ENCODE measurements at regions not wholly inside any gene's neighbourhood (a gene's known extent, or its start where the extent isn't known, plus 50 kb on each side); places are given as distances from the start of the nearest gene placed in this dataset.

- DNase-seq (ENCODE audit: low spot score) (no peak), ATAC-seq (no peak)
- TF ChIP-seq POLR2AphosphoS5 (IDR thresholded peaks at IDR 0.05; ENCODE audit: low read depth), result no peak
- TF ChIP-seq REST (IDR thresholded peaks at IDR 0.05; ENCODE audit: unreplicated experiment), result no peak
- TF ChIP-seq EZH2phosphoT487 (IDR thresholded peaks at IDR 0.05; ENCODE audit: unreplicated experiment), result no peak
- TF ChIP-seq JUNB (IDR thresholded peaks at IDR 0.05; ENCODE audit: unreplicated experiment), result no peak
- TF ChIP-seq ZNF331 (CRISPR knock-in tag; IDR thresholded peaks at IDR 0.05; ENCODE audit: low read depth), result no peak
- no peak for TF ChIP-seq EZH2 (IDR thresholded peaks at IDR 0.05; ENCODE audit: low read depth, unreplicated experiment)
- no peak for TF ChIP-seq STAT1 (IDR thresholded peaks at IDR 0.05; ENCODE audit: unreplicated experiment)
- no peak overlapping the region for H2AFZ ChIP-seq
- no peaks in the 10 kb centered on the region for H3K9me2 ChIP-seq (ENCODE audit: insufficient read depth)
- H3K4me3 ChIP-seq, result no peak overlapping the region
- Mint-ChIP-seq H3K27ac (no peak overlapping the region), H3K4me1 (no peaks in the 10 kb centered on the region), H3K4me3 (no peak overlapping the region), H3K9me3 (no peaks in the 10 kb centered on the region), H3K36me3 (ENCODE audit: low read depth) (no peaks in the 10 kb centered on the region), H3K27me3 (ENCODE audit: insufficient read depth, low read depth, poor library complexity) (no peaks in the 10 kb centered on the region)
- no peaks in the 10 kb centered on the region for H3F3A ChIP-seq (replicated peaks; ENCODE audit: low read depth)
- H3K4me2 ChIP-seq, result no peak overlapping the region
- no peaks in the 10 kb centered on the region for H3K36me3 ChIP-seq (ENCODE audit: insufficient read depth)
- H3K27me3 ChIP-seq (ENCODE audit: insufficient read depth), result no peaks in the 10 kb centered on the region
- H3K79me2 ChIP-seq (replicated peaks; ENCODE audit: insufficient read depth), result no peaks in the 10 kb centered on the region
- H3K27ac ChIP-seq (ENCODE audit: low read depth), result no peak overlapping the region
- no peaks in the 10 kb centered on the region for H3K4me1 ChIP-seq (ENCODE audit: insufficient read depth)
- H4K20me1 ChIP-seq (replicated peaks; ENCODE audit: insufficient read depth), result no peaks in the 10 kb centered on the region
Measured at GRCh38 chr13:79703772-79704171, 222.8 kb downstream of the NDFIP2 start.

GRCh38 chr13:79695754-79696153, 214.8 kb downstream of the NDFIP2 start:
- Mint-ChIP-seq H3K27me3 (ENCODE audit: insufficient read depth, low read depth, poor library complexity) (peaks cover 2% of the 10 kb centered on the region), H3K9me3 (no peaks in the 10 kb centered on the region), H3K4me1 (no peaks in the 10 kb centered on the region), H3K4me3 (no peak overlapping the region), H3K27ac (no peak overlapping the region), H3K36me3 (ENCODE audit: low read depth) (no peaks in the 10 kb centered on the region)
- no peak for TF ChIP-seq EZH2phosphoT487 (IDR thresholded peaks at IDR 0.05; ENCODE audit: unreplicated experiment)
- no peak overlapping the region for H3K4me2 ChIP-seq
- no peaks in the 10 kb centered on the region for H3K27me3 ChIP-seq (ENCODE audit: insufficient read depth)
- H3K4me1 ChIP-seq (ENCODE audit: insufficient read depth), result no peaks in the 10 kb centered on the region
- H3K27ac ChIP-seq (ENCODE audit: low read depth), result no peak overlapping the region
- no peak for DNase-seq (ENCODE audit: low spot score)
- no peak overlapping the region for H2AFZ ChIP-seq
- H3K79me2 ChIP-seq (replicated peaks; ENCODE audit: insufficient read depth), result no peaks in the 10 kb centered on the region
- ATAC-seq, result no peak
- H3F3A ChIP-seq (replicated peaks; ENCODE audit: low read depth), result no peaks in the 10 kb centered on the region
- H3K4me3 ChIP-seq, result no peak overlapping the region
- no peaks in the 10 kb centered on the region for H3K9me2 ChIP-seq (ENCODE audit: insufficient read depth)
- no peaks in the 10 kb centered on the region for H4K20me1 ChIP-seq (replicated peaks; ENCODE audit: insufficient read depth)
- H3K36me3 ChIP-seq (ENCODE audit: insufficient read depth), result no peaks in the 10 kb centered on the region

- no peak overlapping the region for H2AFZ ChIP-seq
- no peaks in the 10 kb centered on the region for H3K4me1 Mint-ChIP-seq
- H3K36me3 ChIP-seq (ENCODE audit: insufficient read depth), result no peaks in the 10 kb centered on the region
- no peak overlapping the region for H3K27ac ChIP-seq (ENCODE audit: low read depth)
- DNase-seq (ENCODE audit: low spot score) (no peak), ATAC-seq (no peak)
- H3K4me1 ChIP-seq (ENCODE audit: insufficient read depth), result no peaks in the 10 kb centered on the region
- H3K27me3 ChIP-seq (ENCODE audit: insufficient read depth), result no peaks in the 10 kb centered on the region
- no peaks in the 10 kb centered on the region for H4K20me1 ChIP-seq (replicated peaks; ENCODE audit: insufficient read depth)
- no peaks in the 10 kb centered on the region for H3K9me3 Mint-ChIP-seq
- H3K4me2 ChIP-seq, result no peak overlapping the region
- no peak overlapping the region for H3K4me3 ChIP-seq
- H3K9me2 ChIP-seq (ENCODE audit: insufficient read depth), result no peaks in the 10 kb centered on the region
- H3K27ac Mint-ChIP-seq, result no peak overlapping the region
- no peak overlapping the region for H3K4me3 Mint-ChIP-seq
- H3K27me3 Mint-ChIP-seq (ENCODE audit: insufficient read depth, low read depth, poor library complexity), result peaks cover 2% of the 10 kb centered on the region
- H3K36me3 Mint-ChIP-seq (ENCODE audit: low read depth), result no peaks in the 10 kb centered on the region
- H3F3A ChIP-seq (replicated peaks; ENCODE audit: low read depth), result no peaks in the 10 kb centered on the region
- H3K79me2 ChIP-seq (replicated peaks; ENCODE audit: insufficient read depth), result no peaks in the 10 kb centered on the region
- no peak for TF ChIP-seq CTCF (conservative IDR thresholded peaks at IDR 0.05; ENCODE audit: low read depth in 2 of 2)
- no peak for TF ChIP-seq STAT1 (IDR thresholded peaks at IDR 0.05; ENCODE audit: unreplicated experiment)
- TF ChIP-seq EZH2 (IDR thresholded peaks at IDR 0.05; ENCODE audit: low read depth, unreplicated experiment), result no peak
- TF ChIP-seq EZH2phosphoT487 (IDR thresholded peaks at IDR 0.05; ENCODE audit: unreplicated experiment), result no peak
- no peak for TF ChIP-seq ETS1 (IDR thresholded peaks at IDR 0.05)
- no peak for TF ChIP-seq JUNB (IDR thresholded peaks at IDR 0.05; ENCODE audit: unreplicated experiment)
- no peak for TF ChIP-seq REST (IDR thresholded peaks at IDR 0.05; ENCODE audit: unreplicated experiment)
Measured at GRCh38 chr13:79692846-79693245, 211.9 kb downstream of the NDFIP2 start.

All from GM23338 (cell line).